GM23338 (cell line): ENCODE measurements at regions not wholly inside any gene's neighbourhood (a gene's known extent, or its start where the extent isn't known, plus 50 kb on each side); places are given as distances from the start of the nearest gene placed in this dataset.

ENCODE experiments used
- ATAC-seq: fragments of 200-7000 bp; cut with Tn5 transposase; 3 replicates; pipeline ENCODE4 v1.9.1; 2020
- DNase-seq: peaks from one replicate; pipeline ENCODE4 v3.0.0-alpha.2; 2015; ENCODE audit warnings: low spot score
- H2AFZ ChIP-seq: fragments of 200-600 bp; sonication (generic); 2 replicates; pipeline ENCODE4 v1.8.0; 2016; ENCODE audit warnings: antibody characterized with exemption, mild to moderate bottlenecking, moderate library complexity
- H3F3A ChIP-seq: fragments of 200-600 bp; sonication (generic); replicated peaks from 2 replicates; pipeline ENCODE4 v1.8.0; 2017; ENCODE audit warnings: antibody characterized with exemption, mixed run types, low read depth
- H3K27ac ChIP-seq: fragments of 200-600 bp; sonication (generic); 2 replicates; pipeline ENCODE4 v1.6.1; 2016; ENCODE audit warnings: low read depth
- H3K27me3 ChIP-seq: fragments of 200-600 bp; sonication (generic); 2 replicates; pipeline ENCODE4 v1.8.0; 2016; ENCODE audit warnings: mild to moderate bottlenecking, mixed run types, moderate library complexity; ENCODE audit not compliant: insufficient read depth
- H3K36me3 ChIP-seq: fragments of 200-600 bp; sonication (generic); 2 replicates; pipeline ENCODE4 v1.8.0; 2016; ENCODE audit warnings: mild to moderate bottlenecking; ENCODE audit not compliant: insufficient read depth
- H3K4me1 ChIP-seq: fragments of 200-600 bp; sonication (generic); 2 replicates; pipeline ENCODE4 v1.8.0; 2016; ENCODE audit warnings: mild to moderate bottlenecking, moderate library complexity; ENCODE audit not compliant: insufficient read depth
- H3K4me2 ChIP-seq: fragments of 200-600 bp; sonication (generic); 2 replicates; pipeline ENCODE4 v1.7.1; 2017; ENCODE audit warnings: mixed run types
- H3K4me3 ChIP-seq: fragments of 200-600 bp; sonication (generic); 2 replicates; pipeline ENCODE4 v1.6.1; 2016; ENCODE audit warnings: mixed run types
- H3K79me2 ChIP-seq: fragments of 200-600 bp; sonication (generic); replicated peaks from 2 replicates; pipeline ENCODE4 v1.8.0; 2017; ENCODE audit warnings: mild to moderate bottlenecking; ENCODE audit not compliant: insufficient read depth
- H3K9me2 ChIP-seq: fragments of 200-600 bp; sonication (generic); 2 replicates; pipeline ENCODE4 v1.8.0; 2017; ENCODE audit not compliant: insufficient read depth
- H4K20me1 ChIP-seq: fragments of 200-600 bp; sonication (generic); replicated peaks from 2 replicates; pipeline ENCODE4 v1.8.0; 2017; ENCODE audit warnings: mild to moderate bottlenecking; ENCODE audit not compliant: insufficient read depth
- H3K27ac Mint-ChIP-seq: 2 replicates; pipeline ENCODE4 v1.8.0; 2020; ENCODE audit warnings: inconsistent platforms, mild to moderate bottlenecking, moderate library complexity, mixed read lengths
- H3K27me3 Mint-ChIP-seq: 3 replicates; pipeline ENCODE4 v1.8.0; 2022; ENCODE audit warnings: low read depth, mild to moderate bottlenecking, moderate library complexity, mixed read lengths, inconsistent platforms; ENCODE audit not compliant: insufficient read depth, poor library complexity
- H3K36me3 Mint-ChIP-seq: 3 replicates; pipeline ENCODE4 v1.8.0; 2021; ENCODE audit warnings: low read depth, mild to moderate bottlenecking, inconsistent platforms, moderate library complexity, mixed read lengths
- H3K4me1 Mint-ChIP-seq: 3 replicates; pipeline ENCODE4 v1.8.0; 2020; ENCODE audit warnings: mild to moderate bottlenecking, inconsistent platforms, mixed read lengths
- H3K4me3 Mint-ChIP-seq: 3 replicates; pipeline ENCODE4 v1.8.0; 2021; ENCODE audit warnings: moderate library complexity, mild to moderate bottlenecking, inconsistent platforms, mixed read lengths
- H3K9me3 Mint-ChIP-seq: 3 replicates; pipeline ENCODE4 v1.8.0; 2020; ENCODE audit warnings: moderate library complexity, mild to moderate bottlenecking, inconsistent platforms, mixed read lengths
- CREB1 ChIP-seq: fragments of 250-450 bp; sonication (Bioruptor Pico); IDR thresholded peaks from 2 replicates; pipeline ENCODE4 v1.5.0; 2020; ENCODE audit warnings: low read depth, mild to moderate bottlenecking, moderate library complexity
- ETS1 ChIP-seq: IDR thresholded peaks from 2 replicates; pipeline ENCODE4 v1.6.1; 2016; ENCODE audit warnings: antibody characterized with exemption
- EZH2 ChIP-seq: fragments of 200-600 bp; sonication (generic); IDR thresholded peaks from one replicate; pipeline ENCODE4 v1.8.0; 2017; ENCODE audit warnings: antibody characterized with exemption, mild to moderate bottlenecking, low read depth; ENCODE audit not compliant: unreplicated experiment
- EZH2phosphoT487 ChIP-seq: fragments of 200-600 bp; sonication (generic); IDR thresholded peaks from one replicate; pipeline ENCODE4 v1.8.1; 2018; ENCODE audit warnings: antibody characterized with exemption; ENCODE audit not compliant: unreplicated experiment
- JUNB ChIP-seq: IDR thresholded peaks from one replicate; pipeline ENCODE4 v1.6.1; 2016; ENCODE audit warnings: antibody characterized with exemption; ENCODE audit not compliant: unreplicated experiment
- NANOG ChIP-seq: IDR thresholded peaks from 2 replicates; pipeline ENCODE4 v1.6.1; 2016; ENCODE audit warnings: antibody characterized with exemption, borderline replicate concordance
- POLR2AphosphoS5 ChIP-seq: IDR thresholded peaks from 2 replicates; pipeline ENCODE4 v1.6.1; 2016; ENCODE audit warnings: antibody characterized with exemption, low read depth
- STAT1 ChIP-seq: IDR thresholded peaks from one replicate; pipeline ENCODE4 v1.6.1; 2016; ENCODE audit warnings: antibody characterized with exemption; ENCODE audit not compliant: unreplicated experiment
- ZNF114 ChIP-seq: fragments of 250-450 bp; sonication (Bioruptor Pico); IDR thresholded peaks from 2 replicates; pipeline ENCODE4 v1.5.0; 2020; ENCODE audit warnings: mild to moderate bottlenecking, moderate library complexity
- ZNF331 ChIP-seq: fragments of 250-450 bp; sonication (Bioruptor Pico); IDR thresholded peaks from 2 replicates; pipeline ENCODE4 v1.5.0; 2020; ENCODE audit warnings: low read depth, mild to moderate bottlenecking, moderate library complexity
- ZNF462 ChIP-seq: fragments of 250-450 bp; sonication (Bioruptor Pico); IDR thresholded peaks from 2 replicates; pipeline ENCODE4 v1.5.0; 2020; ENCODE audit warnings: mild to moderate bottlenecking, moderate library complexity
- TF ChIP-seq, protein P1 (sequence below), 2 experiments: fragments of 200-600 bp in 1 of 2; sonication (generic) in 1 of 2; conservative IDR thresholded peaks; 2 replicates each; pipeline versions ENCODE4 v1.5.1 to v1.6.1; 2016 to 2017; ENCODE audit warnings: antibody characterized with exemption in 2 of 2, low read depth in 2 of 2, mild to moderate bottlenecking in 2 of 2, moderate library complexity in 1 of 2
- TF ChIP-seq, protein P2 (sequence below): IDR thresholded peaks from one replicate; pipeline ENCODE4 v1.6.1; 2018; ENCODE audit warnings: antibody characterized with exemption; ENCODE audit not compliant: unreplicated experiment

GRCh38 chr4:152104356-152104755 is 343.5 kb upstream of the GATB start:
- no peaks in the 10 kb centered on the region for H3K79me2 ChIP-seq
- H4K20me1 ChIP-seq = no peaks in the 10 kb centered on the region
- no peak overlapping the region for H3K4me2 ChIP-seq
- no peaks in the 10 kb centered on the region for H3K27me3 ChIP-seq
- Mint-ChIP-seq H3K9me3 (no peaks in the 10 kb centered on the region; the same call in 2 of the 3 replicates), H3K27me3 (peaks cover 4% of the 10 kb centered on the region), H3K36me3 (no peaks in the 10 kb centered on the region), H3K4me1 (peaks cover 19% of the 10 kb centered on the region), H3K27ac (no peak overlapping the region), H3K4me3 (no peak overlapping the region)
- H3K36me3 ChIP-seq = no peaks in the 10 kb centered on the region
- no peak overlapping the region for H3K4me3 ChIP-seq
- ATAC-seq = no peak
- no peaks in the 10 kb centered on the region; the same call in 1 of the 2 replicates for H3K9me2 ChIP-seq
- TF ChIP-seq POLR2AphosphoS5 (no peak), NANOG (no peak), EZH2phosphoT487 (no peak), ZNF462 (no peak), ETS1 (no peak), CREB1 (CRISPR knock-in tag) (no peak), JUNB (no peak), STAT1 (no peak), EZH2 (no peak), ZNF114 (no peak), ZNF331 (no peak)
- TF ChIP-seq, protein P1, sequence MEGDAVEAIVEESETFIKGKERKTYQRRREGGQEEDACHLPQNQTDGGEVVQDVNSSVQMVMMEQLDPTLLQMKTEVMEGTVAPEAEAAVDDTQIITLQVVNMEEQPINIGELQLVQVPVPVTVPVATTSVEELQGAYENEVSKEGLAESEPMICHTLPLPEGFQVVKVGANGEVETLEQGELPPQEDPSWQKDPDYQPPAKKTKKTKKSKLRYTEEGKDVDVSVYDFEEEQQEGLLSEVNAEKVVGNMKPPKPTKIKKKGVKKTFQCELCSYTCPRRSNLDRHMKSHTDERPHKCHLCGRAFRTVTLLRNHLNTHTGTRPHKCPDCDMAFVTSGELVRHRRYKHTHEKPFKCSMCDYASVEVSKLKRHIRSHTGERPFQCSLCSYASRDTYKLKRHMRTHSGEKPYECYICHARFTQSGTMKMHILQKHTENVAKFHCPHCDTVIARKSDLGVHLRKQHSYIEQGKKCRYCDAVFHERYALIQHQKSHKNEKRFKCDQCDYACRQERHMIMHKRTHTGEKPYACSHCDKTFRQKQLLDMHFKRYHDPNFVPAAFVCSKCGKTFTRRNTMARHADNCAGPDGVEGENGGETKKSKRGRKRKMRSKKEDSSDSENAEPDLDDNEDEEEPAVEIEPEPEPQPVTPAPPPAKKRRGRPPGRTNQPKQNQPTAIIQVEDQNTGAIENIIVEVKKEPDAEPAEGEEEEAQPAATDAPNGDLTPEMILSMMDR (conservative IDR thresholded peaks at IDR 0.05; ENCODE audit: low read depth in 2 of 2) = no peak
- TF ChIP-seq, protein P2, sequence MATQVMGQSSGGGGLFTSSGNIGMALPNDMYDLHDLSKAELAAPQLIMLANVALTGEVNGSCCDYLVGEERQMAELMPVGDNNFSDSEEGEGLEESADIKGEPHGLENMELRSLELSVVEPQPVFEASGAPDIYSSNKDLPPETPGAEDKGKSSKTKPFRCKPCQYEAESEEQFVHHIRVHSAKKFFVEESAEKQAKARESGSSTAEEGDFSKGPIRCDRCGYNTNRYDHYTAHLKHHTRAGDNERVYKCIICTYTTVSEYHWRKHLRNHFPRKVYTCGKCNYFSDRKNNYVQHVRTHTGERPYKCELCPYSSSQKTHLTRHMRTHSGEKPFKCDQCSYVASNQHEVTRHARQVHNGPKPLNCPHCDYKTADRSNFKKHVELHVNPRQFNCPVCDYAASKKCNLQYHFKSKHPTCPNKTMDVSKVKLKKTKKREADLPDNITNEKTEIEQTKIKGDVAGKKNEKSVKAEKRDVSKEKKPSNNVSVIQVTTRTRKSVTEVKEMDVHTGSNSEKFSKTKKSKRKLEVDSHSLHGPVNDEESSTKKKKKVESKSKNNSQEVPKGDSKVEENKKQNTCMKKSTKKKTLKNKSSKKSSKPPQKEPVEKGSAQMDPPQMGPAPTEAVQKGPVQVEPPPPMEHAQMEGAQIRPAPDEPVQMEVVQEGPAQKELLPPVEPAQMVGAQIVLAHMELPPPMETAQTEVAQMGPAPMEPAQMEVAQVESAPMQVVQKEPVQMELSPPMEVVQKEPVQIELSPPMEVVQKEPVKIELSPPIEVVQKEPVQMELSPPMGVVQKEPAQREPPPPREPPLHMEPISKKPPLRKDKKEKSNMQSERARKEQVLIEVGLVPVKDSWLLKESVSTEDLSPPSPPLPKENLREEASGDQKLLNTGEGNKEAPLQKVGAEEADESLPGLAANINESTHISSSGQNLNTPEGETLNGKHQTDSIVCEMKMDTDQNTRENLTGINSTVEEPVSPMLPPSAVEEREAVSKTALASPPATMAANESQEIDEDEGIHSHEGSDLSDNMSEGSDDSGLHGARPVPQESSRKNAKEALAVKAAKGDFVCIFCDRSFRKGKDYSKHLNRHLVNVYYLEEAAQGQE = no peak
- no peak for DNase-seq
- H3F3A ChIP-seq = no peaks in the 10 kb centered on the region
- H2AFZ ChIP-seq = no peak overlapping the region; the same call in 1 of the 2 replicates
- no peak overlapping the region for H3K27ac ChIP-seq
- H3K4me1 ChIP-seq = peaks cover 7% of the 10 kb centered on the region; the same call in 1 of the 2 replicates
